Natural killer cell treated with Interleukin-12 subunit alpha and Interleukin-12 subunit beta and Interleukin-15 and Interleukin-18, amount 100 ng/mL, for 72 hours (primary cell): ENCODE measurements at regions not wholly inside any gene's neighbourhood (a gene's known extent, or its start where the extent isn't known, plus 50 kb on each side); places are given as distances from the start of the nearest gene placed in this dataset.

Experiments
- ATAC-seq, 2 donors: fragments of 150-1000 bp; cut with Tn5 transposase in 1 of 2; sonication (Bioruptor Pico), chemical (Tn5 transposase) in 1 of 2; 2 replicates each; pipeline ENCODE4 v1.10.0; 2021
- DNase-seq: peaks from one replicate; pipeline ENCODE4 v3.0.0; 2022; ENCODE audit warnings: low spot score
- H3K27ac Mint-ChIP-seq, 2 donors: 1 replicate in 1 of 2; 2 replicates in 1 of 2; pipeline ENCODE4 v1.8.0; 2022; ENCODE audit warnings: mixed read lengths in 2 of 2, mild to moderate bottlenecking in 1 of 2, moderate library complexity in 1 of 2
- H3K27me3 Mint-ChIP-seq, 2 donors: 1 replicate in 1 of 2; 2 replicates in 1 of 2; pipeline ENCODE4 v1.8.0; 2022; ENCODE audit warnings: mixed read lengths in 2 of 2
- H3K36me3 Mint-ChIP-seq: one replicate; pipeline ENCODE4 v1.8.0; 2022; ENCODE audit warnings: mixed read lengths
- H3K4me1 Mint-ChIP-seq, 2 donors: 1 replicate in 1 of 2; 2 replicates in 1 of 2; pipeline ENCODE4 v1.8.0; 2022; ENCODE audit warnings: low read depth in 2 of 2, mixed read lengths in 2 of 2, mild to moderate bottlenecking in 1 of 2
- H3K4me3 Mint-ChIP-seq: one replicate; pipeline ENCODE4 v1.8.0; 2022; ENCODE audit warnings: mixed read lengths
- H3K9me3 Mint-ChIP-seq: 2 replicates; pipeline ENCODE4 v1.8.0; 2022; ENCODE audit warnings: mixed read lengths

DNA sequence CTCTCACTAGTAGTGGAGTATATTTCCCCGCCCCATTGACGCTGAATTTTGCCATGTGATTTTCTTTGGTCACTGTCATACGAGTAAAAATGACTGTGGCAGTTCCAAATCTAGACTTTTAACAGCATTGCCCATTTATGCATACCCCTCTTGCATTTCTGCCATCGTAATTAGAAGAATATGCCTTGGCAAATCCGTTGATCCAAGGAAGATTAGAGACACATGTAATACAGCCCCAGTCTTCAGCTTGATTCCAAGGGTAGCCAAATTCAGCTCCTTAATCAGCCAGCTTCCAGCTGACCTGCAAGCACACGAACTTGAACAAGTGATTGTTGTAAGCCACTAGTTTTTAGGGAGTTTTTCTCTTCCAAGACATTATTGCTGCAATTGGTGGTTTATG, 290.3 kb upstream of the ADAMTS5 start:
- H3K9me3 Mint-ChIP-seq = peaks cover 10% of the 10 kb centered on the region

GRCh38 chr21:27251752-27252151, 284.9 kb upstream of the ADAMTS5 start:
- H3K4me1 Mint-ChIP-seq = no peaks in the 10 kb centered on the region
- DNase-seq (no peak), ATAC-seq (no peak)
- H3K4me3 Mint-ChIP-seq = no peak overlapping the region
- H3K9me3 Mint-ChIP-seq = peaks cover 12% of the 10 kb centered on the region
- no peaks in the 10 kb centered on the region for H3K27me3 Mint-ChIP-seq
- no peaks in the 10 kb centered on the region for H3K36me3 Mint-ChIP-seq
- no peak overlapping the region for H3K27ac Mint-ChIP-seq

More for the DNA sequence above, 290.3 kb upstream of the ADAMTS5 start:
- H3K36me3 Mint-ChIP-seq = no peaks in the 10 kb centered on the region
- H3K27ac Mint-ChIP-seq = no peak overlapping the region
- no peak overlapping the region for H3K4me3 Mint-ChIP-seq
- ATAC-seq = no peak
- DNase-seq = no peak
- H3K4me1 Mint-ChIP-seq = no peaks in the 10 kb centered on the region
- no peaks in the 10 kb centered on the region for H3K27me3 Mint-ChIP-seq

DNA sequence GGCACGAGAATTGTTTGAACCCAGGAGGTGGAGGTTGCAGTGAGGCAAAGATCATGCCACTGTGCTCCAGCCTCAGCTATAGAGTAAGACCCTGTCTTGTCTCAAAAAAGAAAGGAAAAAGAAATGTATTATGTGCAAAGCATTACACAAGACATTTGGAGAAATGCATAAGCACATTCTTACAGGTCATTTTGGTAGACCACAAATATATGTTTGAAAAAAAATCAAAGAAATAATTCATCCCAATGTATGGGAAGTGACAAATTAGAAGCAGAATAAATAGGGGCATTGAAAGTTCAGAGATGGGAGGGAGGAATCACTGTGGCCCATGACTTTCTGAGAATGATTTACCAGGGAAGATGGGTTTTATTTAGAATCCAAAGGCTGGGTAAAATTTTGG, 283.5 kb upstream of the ADAMTS5 start:
- Mint-ChIP-seq H3K27me3 (no peaks in the 10 kb centered on the region), H3K4me3 (no peak overlapping the region), H3K9me3 (peaks cover 17% of the 10 kb centered on the region), H3K36me3 (no peaks in the 10 kb centered on the region), H3K27ac (no peak overlapping the region), H3K4me1 (no peaks in the 10 kb centered on the region)
- no peak for ATAC-seq
- no peak for DNase-seq

DNA sequence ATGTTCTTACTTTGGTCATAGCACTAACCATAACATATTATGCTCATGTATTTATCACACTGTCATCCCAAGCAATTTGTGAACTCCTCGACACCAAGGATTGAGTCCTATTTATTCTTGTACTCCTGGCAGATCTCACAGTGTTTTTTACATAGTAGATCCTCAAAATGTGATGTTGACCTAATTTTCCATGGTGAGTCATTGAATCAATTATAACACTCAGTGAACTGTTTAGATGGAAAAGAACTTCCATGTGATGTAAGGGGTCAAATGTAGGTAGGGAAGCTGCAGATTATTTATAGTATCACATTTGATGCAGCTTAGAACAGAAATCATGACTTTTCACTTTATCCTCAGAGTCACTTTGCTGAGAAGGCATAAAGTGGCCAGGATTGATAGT, 281.9 kb upstream of the ADAMTS5 start:
- Mint-ChIP-seq H3K9me3 (peaks cover 17% of the 10 kb centered on the region), H3K4me1 (no peaks in the 10 kb centered on the region), H3K36me3 (no peaks in the 10 kb centered on the region), H3K27me3 (no peaks in the 10 kb centered on the region), H3K27ac (no peak overlapping the region), H3K4me3 (no peak overlapping the region)
- ATAC-seq = no peak
- no peak for DNase-seq

GRCh38 chr21:27246741-27247140, 279.9 kb upstream of the ADAMTS5 start:
- no peaks in the 10 kb centered on the region for H3K36me3 Mint-ChIP-seq
- peaks cover 20% of the 10 kb centered on the region for H3K9me3 Mint-ChIP-seq
- H3K27me3 Mint-ChIP-seq = no peaks in the 10 kb centered on the region
- H3K4me1 Mint-ChIP-seq = no peaks in the 10 kb centered on the region
- ATAC-seq = no peak
- no peak for DNase-seq
- no peak overlapping the region for H3K27ac Mint-ChIP-seq
- no peak overlapping the region for H3K4me3 Mint-ChIP-seq

DNA sequence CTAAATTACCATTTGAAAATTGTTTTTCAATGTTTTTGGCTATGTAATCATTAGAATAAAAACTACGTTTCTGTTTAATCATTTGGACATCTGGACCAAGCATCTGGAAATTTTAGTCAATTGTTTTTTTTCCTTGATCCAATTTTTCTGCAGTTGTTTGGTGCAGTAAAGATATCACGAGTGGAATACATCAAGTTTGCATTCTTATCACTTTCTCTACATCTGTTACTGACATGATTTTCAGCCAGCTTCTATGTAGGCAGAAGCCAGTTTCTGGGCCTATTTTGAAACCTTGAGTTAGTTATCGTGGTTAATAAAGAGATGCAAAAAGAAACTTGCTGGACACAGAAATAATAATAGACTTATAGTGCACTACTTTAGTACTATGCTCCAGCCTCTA, 277.9 kb upstream of the ADAMTS5 start:
- Mint-ChIP-seq H3K27me3 (no peaks in the 10 kb centered on the region), H3K9me3 (peaks cover 18% of the 10 kb centered on the region), H3K36me3 (peaks cover 6% of the 10 kb centered on the region), H3K4me1 (no peaks in the 10 kb centered on the region), H3K4me3 (no peak overlapping the region), H3K27ac (no peak overlapping the region)
- DNase-seq (no peak), ATAC-seq (no peak)

DNA sequence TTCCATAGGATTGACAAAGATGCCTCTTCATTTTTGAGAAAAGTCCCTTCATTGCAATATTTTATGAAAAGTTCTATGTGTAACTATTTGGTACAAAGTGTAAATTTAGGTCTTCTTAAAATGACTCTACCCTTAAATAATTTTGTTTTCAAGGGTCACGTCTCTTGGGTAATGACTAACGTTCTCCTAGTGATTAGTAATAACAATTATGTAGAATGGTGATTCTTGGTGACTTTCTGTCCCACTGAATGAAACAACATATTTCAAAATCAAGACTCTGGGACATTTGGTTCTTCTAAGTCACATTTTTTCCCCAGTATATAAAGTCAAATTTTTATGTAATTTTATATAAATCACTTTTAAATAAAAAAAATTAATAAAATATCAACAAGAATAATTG, 277.5 kb upstream of the ADAMTS5 start:
- H3K4me3 Mint-ChIP-seq = no peak overlapping the region
- DNase-seq (no peak), ATAC-seq (no peak)
- H3K9me3 Mint-ChIP-seq = peaks cover 18% of the 10 kb centered on the region
- H3K27ac Mint-ChIP-seq = no peak overlapping the region
- peaks cover 6% of the 10 kb centered on the region for H3K36me3 Mint-ChIP-seq
- H3K27me3 Mint-ChIP-seq = no peaks in the 10 kb centered on the region
- H3K4me1 Mint-ChIP-seq = no peaks in the 10 kb centered on the region

- peaks cover 9% of the 10 kb centered on the region for H3K9me3 Mint-ChIP-seq
- DNase-seq (no peak), ATAC-seq (no peak)
- H3K27ac Mint-ChIP-seq = no peak overlapping the region
- no peaks in the 10 kb centered on the region for H3K4me1 Mint-ChIP-seq
- H3K36me3 Mint-ChIP-seq = peaks cover 6% of the 10 kb centered on the region
- H3K27me3 Mint-ChIP-seq = no peaks in the 10 kb centered on the region
- H3K4me3 Mint-ChIP-seq = no peak overlapping the region
Measured at GRCh38 chr21:27240839-27241238, 274.0 kb upstream of the ADAMTS5 start.

DNA sequence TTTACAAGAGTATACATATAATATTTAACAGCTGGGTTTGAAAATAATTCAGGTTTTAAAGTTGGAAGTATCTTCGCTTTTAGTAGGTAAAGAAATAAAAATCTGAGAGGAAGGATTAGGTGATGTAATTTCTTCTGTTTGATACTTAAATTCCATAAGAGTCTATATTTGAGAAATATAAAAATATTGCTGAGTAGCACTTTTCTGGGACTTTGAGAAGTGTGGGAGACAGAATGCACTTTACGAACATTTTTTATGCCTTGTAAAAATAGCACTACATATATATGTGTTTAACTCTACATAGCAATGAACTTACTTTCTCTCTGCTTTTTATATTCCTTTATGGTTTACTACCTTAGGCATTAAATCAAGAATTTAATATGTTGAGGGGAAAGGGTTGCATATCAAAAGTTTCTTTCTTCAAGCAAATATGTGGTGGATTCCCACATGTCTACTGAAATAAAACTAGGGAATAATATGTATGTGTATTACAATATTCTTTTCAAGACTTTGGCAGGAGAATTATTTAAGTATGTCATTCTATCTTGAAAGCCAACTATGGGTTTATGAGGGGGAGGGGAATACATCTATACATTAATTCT, 266.7 kb upstream of the ADAMTS5 start:
- H3K4me1 Mint-ChIP-seq = no peaks in the 10 kb centered on the region
- no peaks in the 10 kb centered on the region for H3K36me3 Mint-ChIP-seq
- no peak overlapping the region for H3K4me3 Mint-ChIP-seq
- no peak overlapping the region for H3K27ac Mint-ChIP-seq
- no peaks in the 10 kb centered on the region for H3K27me3 Mint-ChIP-seq
- no peaks in the 10 kb centered on the region for H3K9me3 Mint-ChIP-seq
- DNase-seq = no peak
- ATAC-seq = no peak

- peaks cover 8% of the 10 kb centered on the region for H3K9me3 Mint-ChIP-seq
- no peak overlapping the region for H3K4me3 Mint-ChIP-seq
- DNase-seq (no peak), ATAC-seq (no peak)
- no peaks in the 10 kb centered on the region for H3K36me3 Mint-ChIP-seq
- no peak overlapping the region for H3K27ac Mint-ChIP-seq
- no peaks in the 10 kb centered on the region for H3K27me3 Mint-ChIP-seq
- H3K4me1 Mint-ChIP-seq = no peaks in the 10 kb centered on the region
Measured at GRCh38 chr21:27225940-27226339, 259.1 kb upstream of the ADAMTS5 start.

- Mint-ChIP-seq H3K4me1 (no peaks in the 10 kb centered on the region), H3K4me3 (no peak overlapping the region), H3K27me3 (no peaks in the 10 kb centered on the region), H3K36me3 (no peaks in the 10 kb centered on the region), H3K27ac (no peak overlapping the region), H3K9me3 (peaks cover 8% of the 10 kb centered on the region)
- ATAC-seq (no peak), DNase-seq (no peak)
Measured at GRCh38 chr21:27225151-27225550, 258.3 kb upstream of the ADAMTS5 start.

- Mint-ChIP-seq H3K27ac (no peak overlapping the region), H3K36me3 (no peaks in the 10 kb centered on the region), H3K27me3 (no peaks in the 10 kb centered on the region), H3K4me1 (no peaks in the 10 kb centered on the region), H3K9me3 (peaks cover 11% of the 10 kb centered on the region), H3K4me3 (no peak overlapping the region)
- no peak for DNase-seq
- no peak for ATAC-seq
Measured at GRCh38 chr21:27224169-27224568, 257.3 kb upstream of the ADAMTS5 start.

GRCh38 chr21:27221077-27221476, 254.2 kb upstream of the ADAMTS5 start:
- DNase-seq (no peak), ATAC-seq (no peak)
- Mint-ChIP-seq H3K9me3 (peaks cover 8% of the 10 kb centered on the region), H3K4me3 (no peak overlapping the region), H3K4me1 (no peaks in the 10 kb centered on the region), H3K27ac (no peak overlapping the region), H3K27me3 (no peaks in the 10 kb centered on the region), H3K36me3 (peaks cover 5% of the 10 kb centered on the region)

- H3K27me3 Mint-ChIP-seq = no peaks in the 10 kb centered on the region
- DNase-seq (no peak), ATAC-seq (no peak)
- H3K9me3 Mint-ChIP-seq = peaks cover 8% of the 10 kb centered on the region
- no peak overlapping the region for H3K27ac Mint-ChIP-seq
- H3K36me3 Mint-ChIP-seq = peaks cover 5% of the 10 kb centered on the region
- H3K4me1 Mint-ChIP-seq = no peaks in the 10 kb centered on the region
- H3K4me3 Mint-ChIP-seq = no peak overlapping the region
Measured at GRCh38 chr21:27220416-27220815, 253.5 kb upstream of the ADAMTS5 start.

- no peak overlapping the region for H3K27ac Mint-ChIP-seq
- no peaks in the 10 kb centered on the region for H3K27me3 Mint-ChIP-seq
- H3K4me3 Mint-ChIP-seq = no peak overlapping the region
- H3K36me3 Mint-ChIP-seq = peaks cover 5% of the 10 kb centered on the region
- H3K4me1 Mint-ChIP-seq = no peaks in the 10 kb centered on the region
- ATAC-seq (no peak), DNase-seq (no peak)
- H3K9me3 Mint-ChIP-seq = peaks cover 8% of the 10 kb centered on the region
Measured at GRCh38 chr21:27219068-27219467, 252.2 kb upstream of the ADAMTS5 start.
